HepG2 (cell line): ENCODE measurements at regions not wholly inside any gene's neighbourhood (a gene's known extent, or its start where the extent isn't known, plus 50 kb on each side); places are given as distances from the start of the nearest gene placed in this dataset.

Experiments used
- FOSL2 ChIP-seq: sonication (generic); formaldehyde crosslinking; IDR thresholded peaks from 2 replicates; pipeline ENCODE4 v1.4.0; 2020; ENCODE audit warnings: missing genetic modification reagents
- HNF4A ChIP-seq: sonication (generic); formaldehyde crosslinking; IDR thresholded peaks from 2 replicates; pipeline ENCODE4 v1.4.0; 2020; ENCODE audit warnings: missing genetic modification reagents
- HNRNPUL1 ChIP-seq: fragments of 200-400 bp; formaldehyde crosslinking; IDR thresholded peaks from 2 replicates; pipeline ENCODE4 v1.6.1; 2017; ENCODE audit warnings: low read depth, mild to moderate bottlenecking, low read length, moderate library complexity
- HOXD1 ChIP-seq: sonication (generic); formaldehyde crosslinking; IDR thresholded peaks from 2 replicates; pipeline ENCODE4 v1.5.0; 2020; ENCODE audit warnings: missing genetic modification reagents
- MAF1 ChIP-seq: sonication (generic); formaldehyde crosslinking; IDR thresholded peaks from 2 replicates; pipeline ENCODE4 v1.5.0; 2020; ENCODE audit warnings: missing genetic modification reagents, borderline replicate concordance
- MTF2 ChIP-seq: sonication (generic); formaldehyde crosslinking; IDR thresholded peaks from 2 replicates; pipeline ENCODE4 v1.5.0; 2020; ENCODE audit warnings: missing genetic modification reagents, borderline replicate concordance
- NKX3-1 ChIP-seq: sonication (generic); formaldehyde crosslinking; IDR thresholded peaks from 2 replicates; pipeline ENCODE4 v1.5.0; 2020; ENCODE audit warnings: missing genetic modification reagents
- NR2C2 ChIP-seq: sonication (generic); formaldehyde crosslinking; IDR thresholded peaks from 2 replicates; pipeline ENCODE4 v1.4.0; 2020; ENCODE audit warnings: missing genetic modification reagents, mild to moderate bottlenecking, moderate library complexity, borderline replicate concordance
- SOX13 ChIP-seq, 3 experiments: fragments of 450-650 bp in 1 of 3; sonication (generic) in 1 of 3; formaldehyde crosslinking in 1 of 3; IDR thresholded peaks in 2 of 3; conservative IDR thresholded peaks in 1 of 3; 2 replicates each; pipeline versions ENCODE4 v1.5.0 to v1.6.1; 2016 to 2020; ENCODE audit warnings: antibody characterized with exemption in 1 of 3, mild to moderate bottlenecking in 1 of 3, missing compliant biosample characterization in 1 of 3, missing genetic modification reagents in 1 of 3, moderate library complexity in 1 of 3
- SP140L ChIP-seq: sonication (generic); formaldehyde crosslinking; IDR thresholded peaks from 2 replicates; pipeline ENCODE4 v1.4.0; 2020; ENCODE audit warnings: missing genetic modification reagents, borderline replicate concordance
- TOPORS ChIP-seq: sonication (generic); formaldehyde crosslinking; IDR thresholded peaks from 2 replicates; pipeline ENCODE4 v1.8.0; 2023; ENCODE audit warnings: mild to moderate bottlenecking, missing genetic modification reagents
- XBP1 ChIP-seq: sonication (generic); formaldehyde crosslinking; IDR thresholded peaks from 2 replicates; pipeline ENCODE4 v1.5.0; 2020; ENCODE audit warnings: missing genetic modification reagents
- ZNF354B ChIP-seq: sonication (generic); formaldehyde crosslinking; IDR thresholded peaks from 2 replicates; pipeline ENCODE4 v1.8.0; 2022; ENCODE audit warnings: mild to moderate bottlenecking, missing genetic modification reagents
- ZNF577 ChIP-seq: sonication (generic); formaldehyde crosslinking; IDR thresholded peaks from 2 replicates; pipeline ENCODE4 v1.4.0; 2020; ENCODE audit warnings: mild to moderate bottlenecking, low read depth, missing genetic modification reagents, borderline replicate concordance
- ZNF672 ChIP-seq: sonication (generic); formaldehyde crosslinking; IDR thresholded peaks from 2 replicates; pipeline ENCODE4 v1.8.1; 2022; ENCODE audit warnings: missing genetic modification reagents
- ZSCAN20 ChIP-seq: sonication (generic); formaldehyde crosslinking; IDR thresholded peaks from 2 replicates; pipeline ENCODE4 v1.4.0; 2020; ENCODE audit warnings: missing genetic modification reagents, mild to moderate bottlenecking, borderline replicate concordance
- TF ChIP-seq, protein P1 (sequence below): sonication (generic); formaldehyde crosslinking; IDR thresholded peaks from 2 replicates; pipeline ENCODE4 v1.9.0; 2021; ENCODE audit warnings: missing genetic modification reagents, borderline replicate concordance
- TF ChIP-seq, protein P2 (sequence below): IDR thresholded peaks from 2 replicates; pipeline ENCODE4 v1.6.1; 2016; ENCODE audit warnings: missing genetic modification reagents, missing compliant biosample characterization
- TF ChIP-seq, protein P3 (sequence below): fragments of 450-650 bp; IDR thresholded peaks from 2 replicates; pipeline ENCODE4 v1.6.1; 2017
- TF ChIP-seq, protein P4 (sequence below): IDR thresholded peaks from 2 replicates; pipeline ENCODE4 v1.6.1; 2018; ENCODE audit warnings: missing genetic modification reagents, mild to moderate bottlenecking, missing compliant biosample characterization
- TF ChIP-seq, protein P5 (sequence below): IDR thresholded peaks from 2 replicates; pipeline ENCODE4 v1.6.1; 2016; ENCODE audit warnings: control low read depth
- TF ChIP-seq, protein P6 (sequence below): IDR thresholded peaks from 2 replicates; pipeline ENCODE4 v1.6.1; 2016

DNA sequence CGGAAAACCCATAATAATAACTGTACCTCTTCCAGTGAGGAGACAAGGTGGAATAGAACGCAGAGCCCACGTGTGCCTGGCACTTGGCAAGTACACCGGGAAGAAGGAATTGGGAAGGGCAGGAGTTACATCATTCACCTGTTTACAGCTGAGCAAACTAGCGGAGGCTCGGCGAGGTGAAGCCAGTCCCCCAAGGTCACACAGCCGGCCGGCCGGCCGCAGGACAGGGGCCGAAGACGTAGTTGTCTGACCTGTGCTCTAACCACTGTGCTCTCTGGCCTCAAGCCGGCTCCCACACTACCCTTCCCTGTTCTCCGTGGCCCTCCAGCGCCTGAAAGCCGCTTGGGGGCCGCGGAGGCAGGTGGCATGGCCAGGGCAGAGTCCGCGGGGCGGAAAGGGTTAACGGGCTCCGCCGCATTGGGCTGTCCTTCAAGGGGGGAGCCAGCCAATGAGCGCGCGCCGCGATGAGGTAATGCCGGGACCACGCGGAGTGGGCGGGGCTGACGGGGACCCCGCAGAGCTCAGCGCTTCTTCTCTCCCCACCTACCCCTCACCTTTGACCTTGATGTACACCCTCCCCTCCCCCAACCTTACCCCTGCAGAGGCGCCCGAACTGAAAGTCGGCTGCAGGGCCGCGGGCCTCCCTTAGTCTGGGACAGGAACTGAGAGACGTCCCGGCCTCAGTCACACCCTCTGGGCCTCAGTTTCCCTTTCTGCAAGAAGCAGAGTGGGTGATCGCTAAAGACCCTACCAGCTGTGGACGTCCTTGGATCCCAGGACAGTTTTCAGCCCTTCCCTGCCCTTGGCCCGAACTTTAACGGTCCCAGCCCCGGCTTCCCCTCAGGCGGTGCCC is 125.1 kb downstream of the C9orf50 start (continued):
- TF ChIP-seq HOXD1 (CRISPR knock-in tag): no peak; the same call in 1 of the 2 replicates
- TF ChIP-seq ZNF577 (CRISPR knock-in tag): no peak
- peak; percentile 95 for TF ChIP-seq NR2C2 (CRISPR knock-in tag)
- peak; percentile 26; the same call in 1 of the 2 replicates for TF ChIP-seq MAF1 (CRISPR knock-in tag)
- peak; percentile 57; the same call in 1 of the 2 replicates for TF ChIP-seq MTF2
- TF ChIP-seq, protein P1, sequence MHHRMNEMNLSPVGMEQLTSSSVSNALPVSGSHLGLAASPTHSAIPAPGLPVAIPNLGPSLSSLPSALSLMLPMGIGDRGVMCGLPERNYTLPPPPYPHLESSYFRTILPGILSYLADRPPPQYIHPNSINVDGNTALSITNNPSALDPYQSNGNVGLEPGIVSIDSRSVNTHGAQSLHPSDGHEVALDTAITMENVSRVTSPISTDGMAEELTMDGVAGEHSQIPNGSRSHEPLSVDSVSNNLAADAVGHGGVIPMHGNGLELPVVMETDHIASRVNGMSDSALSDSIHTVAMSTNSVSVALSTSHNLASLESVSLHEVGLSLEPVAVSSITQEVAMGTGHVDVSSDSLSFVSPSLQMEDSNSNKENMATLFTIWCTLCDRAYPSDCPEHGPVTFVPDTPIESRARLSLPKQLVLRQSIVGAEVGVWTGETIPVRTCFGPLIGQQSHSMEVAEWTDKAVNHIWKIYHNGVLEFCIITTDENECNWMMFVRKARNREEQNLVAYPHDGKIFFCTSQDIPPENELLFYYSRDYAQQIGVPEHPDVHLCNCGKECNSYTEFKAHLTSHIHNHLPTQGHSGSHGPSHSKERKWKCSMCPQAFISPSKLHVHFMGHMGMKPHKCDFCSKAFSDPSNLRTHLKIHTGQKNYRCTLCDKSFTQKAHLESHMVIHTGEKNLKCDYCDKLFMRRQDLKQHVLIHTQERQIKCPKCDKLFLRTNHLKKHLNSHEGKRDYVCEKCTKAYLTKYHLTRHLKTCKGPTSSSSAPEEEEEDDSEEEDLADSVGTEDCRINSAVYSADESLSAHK (CRISPR knock-in tag): no peak
- TF ChIP-seq SP140L (CRISPR knock-in tag): peak; percentile 10; the same call in 1 of the 2 replicates
- 0 out of 2 replicates have a peak, but pooled peaks have one; percentile 30 for TF ChIP-seq TOPORS (CRISPR knock-in tag)
- TF ChIP-seq HNRNPUL1: 0 out of 2 replicates have a peak, but pooled peaks have one; percentile 20
- TF ChIP-seq NKX3-1 (CRISPR knock-in tag): peak; percentile 52; the same call in 1 of the 2 replicates
- peak; percentile 68 for TF ChIP-seq HNF4A (CRISPR knock-in tag)
- TF ChIP-seq SOX13 (IDR thresholded peaks at IDR 0.05): no peak
- peak in 1 of 2 experiments; percentile 70; a peak in 2 of 4 replicates for TF ChIP-seq SOX13 (CRISPR knock-in tag; conservative IDR thresholded peaks at IDR 0.05 in 1 of 2, IDR thresholded peaks at IDR 0.05 in 1 of 2)
- TF ChIP-seq, protein P2, sequence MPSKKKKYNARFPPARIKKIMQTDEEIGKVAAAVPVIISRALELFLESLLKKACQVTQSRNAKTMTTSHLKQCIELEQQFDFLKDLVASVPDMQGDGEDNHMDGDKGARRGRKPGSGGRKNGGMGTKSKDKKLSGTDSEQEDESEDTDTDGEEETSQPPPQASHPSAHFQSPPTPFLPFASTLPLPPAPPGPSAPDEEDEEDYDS (CRISPR knock-in tag): no peak
- TF ChIP-seq, protein P3, sequence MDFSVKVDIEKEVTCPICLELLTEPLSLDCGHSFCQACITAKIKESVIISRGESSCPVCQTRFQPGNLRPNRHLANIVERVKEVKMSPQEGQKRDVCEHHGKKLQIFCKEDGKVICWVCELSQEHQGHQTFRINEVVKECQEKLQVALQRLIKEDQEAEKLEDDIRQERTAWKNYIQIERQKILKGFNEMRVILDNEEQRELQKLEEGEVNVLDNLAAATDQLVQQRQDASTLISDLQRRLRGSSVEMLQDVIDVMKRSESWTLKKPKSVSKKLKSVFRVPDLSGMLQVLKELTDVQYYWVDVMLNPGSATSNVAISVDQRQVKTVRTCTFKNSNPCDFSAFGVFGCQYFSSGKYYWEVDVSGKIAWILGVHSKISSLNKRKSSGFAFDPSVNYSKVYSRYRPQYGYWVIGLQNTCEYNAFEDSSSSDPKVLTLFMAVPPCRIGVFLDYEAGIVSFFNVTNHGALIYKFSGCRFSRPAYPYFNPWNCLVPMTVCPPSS: no peak
- TF ChIP-seq, protein P4, sequence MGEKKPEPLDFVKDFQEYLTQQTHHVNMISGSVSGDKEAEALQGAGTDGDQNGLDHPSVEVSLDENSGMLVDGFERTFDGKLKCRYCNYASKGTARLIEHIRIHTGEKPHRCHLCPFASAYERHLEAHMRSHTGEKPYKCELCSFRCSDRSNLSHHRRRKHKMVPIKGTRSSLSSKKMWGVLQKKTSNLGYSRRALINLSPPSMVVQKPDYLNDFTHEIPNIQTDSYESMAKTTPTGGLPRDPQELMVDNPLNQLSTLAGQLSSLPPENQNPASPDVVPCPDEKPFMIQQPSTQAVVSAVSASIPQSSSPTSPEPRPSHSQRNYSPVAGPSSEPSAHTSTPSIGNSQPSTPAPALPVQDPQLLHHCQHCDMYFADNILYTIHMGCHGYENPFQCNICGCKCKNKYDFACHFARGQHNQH (CRISPR knock-in tag): peak; percentile 78; the same call in 1 of the 2 replicates
- no peak for TF ChIP-seq ZNF354B (CRISPR knock-in tag)
- peak; percentile 56 for TF ChIP-seq FOSL2 (CRISPR knock-in tag)
- TF ChIP-seq, protein P5, sequence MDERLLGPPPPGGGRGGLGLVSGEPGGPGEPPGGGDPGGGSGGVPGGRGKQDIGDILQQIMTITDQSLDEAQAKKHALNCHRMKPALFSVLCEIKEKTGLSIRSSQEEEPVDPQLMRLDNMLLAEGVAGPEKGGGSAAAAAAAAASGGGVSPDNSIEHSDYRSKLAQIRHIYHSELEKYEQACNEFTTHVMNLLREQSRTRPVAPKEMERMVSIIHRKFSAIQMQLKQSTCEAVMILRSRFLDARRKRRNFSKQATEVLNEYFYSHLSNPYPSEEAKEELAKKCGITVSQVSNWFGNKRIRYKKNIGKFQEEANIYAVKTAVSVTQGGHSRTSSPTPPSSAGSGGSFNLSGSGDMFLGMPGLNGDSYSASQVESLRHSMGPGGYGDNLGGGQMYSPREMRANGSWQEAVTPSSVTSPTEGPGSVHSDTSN (CRISPR knock-in tag): peak; percentile 82
- TF ChIP-seq XBP1 (CRISPR knock-in tag): no peak
- no peak for TF ChIP-seq ZSCAN20 (CRISPR knock-in tag)
- TF ChIP-seq, protein P6, sequence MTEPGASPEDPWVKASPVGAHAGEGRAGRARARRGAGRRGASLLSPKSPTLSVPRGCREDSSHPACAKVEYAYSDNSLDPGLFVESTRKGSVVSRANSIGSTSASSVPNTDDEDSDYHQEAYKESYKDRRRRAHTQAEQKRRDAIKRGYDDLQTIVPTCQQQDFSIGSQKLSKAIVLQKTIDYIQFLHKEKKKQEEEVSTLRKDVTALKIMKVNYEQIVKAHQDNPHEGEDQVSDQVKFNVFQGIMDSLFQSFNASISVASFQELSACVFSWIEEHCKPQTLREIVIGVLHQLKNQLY (CRISPR knock-in tag): no peak
- no peak for TF ChIP-seq ZNF672 (CRISPR knock-in tag)
